Colonic mucosa (tissue), 4 donors: ENCODE measurements at regions not wholly inside any gene's neighbourhood (a gene's known extent, or its start where the extent isn't known, plus 50 kb on each side); places are given as distances from the start of the nearest gene placed in this dataset.

Source experiments
- DNase-seq: peaks from one replicate; pipeline ENCODE4 v3.0.0-alpha.2; 2020
- H3K27ac ChIP-seq: fragments of 200-600 bp; one replicate; pipeline ENCODE4 v1.8.0; 2021
- H3K27me3 ChIP-seq: fragments of 200-600 bp; one replicate; pipeline ENCODE4 v1.8.0; 2021
- H3K36me3 ChIP-seq: fragments of 200-600 bp; one replicate; pipeline ENCODE4 v1.8.0; 2021
- H3K4me1 ChIP-seq: fragments of 200-600 bp; one replicate; pipeline ENCODE4 v1.8.0; 2021; ENCODE audit warnings: mild to moderate bottlenecking
- H3K4me3 ChIP-seq: fragments of 200-600 bp; one replicate; pipeline ENCODE4 v1.8.0; 2021
- H3K9ac ChIP-seq, 2 donors: one replicate each; pipeline ENCODE4 v1.7.0; 2013; ENCODE audit warnings: control low read depth in 2 of 2, low read depth in 2 of 2, low read length in 2 of 2
- H3K9me3 ChIP-seq: fragments of 200-600 bp; one replicate; pipeline ENCODE4 v1.8.0; 2021
- CTCF ChIP-seq: fragments of 200-600 bp; IDR thresholded peaks from one replicate; pipeline ENCODE4 v1.8.0; 2022; ENCODE audit warnings: antibody characterized with exemption, mild to moderate bottlenecking
- intact Hi-C: fragments of 100-400 bp; cut with DNase I; formaldehyde crosslinking; loops from one replicate; pipeline ENCODE4 v1.14.1; 2022
- donor health status: healthy.
- donor health status: DM: no; HTN: no; CAD: no.
- donor health status: DM: no; HTN: no; CAD: no.

GRCh38 chr2:186946896-186947467 is 98.0 kb upstream of the ZSWIM2 start:
- no peaks in the 10 kb centered on the region for H3K36me3 ChIP-seq
- H3K9me3 ChIP-seq = no peaks in the 10 kb centered on the region
- no peak for TF ChIP-seq CTCF
- no peak for DNase-seq
- no peaks in the 10 kb centered on the region for H3K27me3 ChIP-seq
- no peaks in the 10 kb centered on the region for H3K4me1 ChIP-seq
- H3K9ac ChIP-seq = no peak overlapping the region
- no peak overlapping the region for H3K27ac ChIP-seq
- intact Hi-C loops = no loop called here
- no peak overlapping the region for H3K4me3 ChIP-seq

- no peak for DNase-seq
- Histone ChIP-seq H3K9me3 (no peaks in the 10 kb centered on the region), H3K27ac (no peak overlapping the region), H3K4me1 (no peaks in the 10 kb centered on the region), H3K9ac (no peak overlapping the region), H3K27me3 (no peaks in the 10 kb centered on the region), H3K4me3 (no peak overlapping the region), H3K36me3 (no peaks in the 10 kb centered on the region)
- intact Hi-C loops = no loop called here
- TF ChIP-seq CTCF = no peak
These were observed 92.9 kb upstream of the ZSWIM2 start for GRCh38 chr2:186941853-186942252.

GRCh38 chr2:186940463-186940862 is 91.5 kb upstream of the ZSWIM2 start:
- Histone ChIP-seq H3K27ac (no peak overlapping the region), H3K4me3 (no peak overlapping the region), H3K4me1 (no peaks in the 10 kb centered on the region), H3K9me3 (no peaks in the 10 kb centered on the region), H3K36me3 (no peaks in the 10 kb centered on the region), H3K9ac (no peak overlapping the region), H3K27me3 (no peaks in the 10 kb centered on the region)
- intact Hi-C loops = no loop called here
- DNase-seq = no peak
- TF ChIP-seq CTCF = no peak

- TF ChIP-seq CTCF = no peak
- no peaks in the 10 kb centered on the region for H3K9me3 ChIP-seq
These were observed 85.5 kb upstream of the ZSWIM2 start for GRCh38 chr2:186934420-186934819.

GRCh38 chr2:186927867-186928191 is 78.9 kb upstream of the ZSWIM2 start:
- DNase-seq = no peak
- no peak for TF ChIP-seq CTCF
- no peaks in the 10 kb centered on the region for H3K9me3 ChIP-seq
- intact Hi-C loops = no loop called here
- no peaks in the 10 kb centered on the region for H3K4me1 ChIP-seq
- H3K4me3 ChIP-seq = no peak overlapping the region
- no peak overlapping the region for H3K27ac ChIP-seq
- H3K27me3 ChIP-seq = no peaks in the 10 kb centered on the region
- no peaks in the 10 kb centered on the region for H3K36me3 ChIP-seq
- H3K9ac ChIP-seq = no peak overlapping the region

More at GRCh38 chr2:186934420-186934819, 85.5 kb upstream of the ZSWIM2 start:
- no peak overlapping the region for H3K27ac ChIP-seq
- no peaks in the 10 kb centered on the region for H3K27me3 ChIP-seq
- DNase-seq = no peak
- no peak overlapping the region for H3K4me3 ChIP-seq
- no peaks in the 10 kb centered on the region for H3K36me3 ChIP-seq
- H3K9ac ChIP-seq = no peak overlapping the region
- H3K4me1 ChIP-seq = no peaks in the 10 kb centered on the region
- intact Hi-C loops = no loop called here
